Posterior vena cava (tissue), 2 donors: ENCODE measurements at regions not wholly inside any gene's neighbourhood (a gene's known extent, or its start where the extent isn't known, plus 50 kb on each side); places are given as distances from the start of the nearest gene placed in this dataset.

Source experiments
- DNase-seq: peaks from one replicate; pipeline ENCODE4 v3.0.0-alpha.2; 2020; ENCODE audit warnings: low spot score
- intact Hi-C, 2 donors: fragments of 100-400 bp; cut with DNase I; formaldehyde crosslinking; loops; one replicate each; pipeline versions ENCODE4 v1.14.1 to v1.14.2; 2022 to 2023
- donor health status: DM: yes; HTN: yes; CAD: no.
- donor health status: DM: yes; HTN: yes; CAD: no.

DNA sequence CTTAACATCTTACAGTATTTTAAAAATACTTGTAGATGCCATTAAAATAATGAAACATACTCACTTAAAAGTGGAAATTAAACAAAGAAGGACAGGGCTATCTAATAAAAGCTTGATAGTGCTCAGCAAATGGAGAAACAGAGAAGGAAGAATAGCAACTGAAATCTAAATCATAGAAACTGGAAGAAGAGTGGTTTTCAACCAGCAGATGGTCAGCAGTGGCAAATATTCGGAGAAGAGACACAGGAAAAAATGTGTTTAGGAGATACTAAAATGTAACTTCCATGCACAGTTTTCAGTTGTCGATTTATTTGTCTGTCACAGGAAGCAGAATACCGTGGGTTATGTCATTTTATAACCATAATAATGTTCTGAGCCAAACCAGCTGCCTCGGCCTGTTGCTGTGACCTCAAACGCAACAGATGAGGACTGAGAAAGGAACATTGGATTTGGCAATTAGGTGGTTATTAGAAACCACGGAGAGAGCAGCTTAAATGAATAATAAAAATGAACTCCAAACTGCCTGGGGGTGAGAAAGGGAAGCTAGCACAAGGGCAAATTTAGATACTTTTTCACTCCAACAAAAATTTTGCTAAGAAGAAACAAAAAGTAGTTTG, 246.6 kb upstream of the KCNMB2 start:
- DNase-seq, result no peak
- intact Hi-C loops, result no loop called here

DNA sequence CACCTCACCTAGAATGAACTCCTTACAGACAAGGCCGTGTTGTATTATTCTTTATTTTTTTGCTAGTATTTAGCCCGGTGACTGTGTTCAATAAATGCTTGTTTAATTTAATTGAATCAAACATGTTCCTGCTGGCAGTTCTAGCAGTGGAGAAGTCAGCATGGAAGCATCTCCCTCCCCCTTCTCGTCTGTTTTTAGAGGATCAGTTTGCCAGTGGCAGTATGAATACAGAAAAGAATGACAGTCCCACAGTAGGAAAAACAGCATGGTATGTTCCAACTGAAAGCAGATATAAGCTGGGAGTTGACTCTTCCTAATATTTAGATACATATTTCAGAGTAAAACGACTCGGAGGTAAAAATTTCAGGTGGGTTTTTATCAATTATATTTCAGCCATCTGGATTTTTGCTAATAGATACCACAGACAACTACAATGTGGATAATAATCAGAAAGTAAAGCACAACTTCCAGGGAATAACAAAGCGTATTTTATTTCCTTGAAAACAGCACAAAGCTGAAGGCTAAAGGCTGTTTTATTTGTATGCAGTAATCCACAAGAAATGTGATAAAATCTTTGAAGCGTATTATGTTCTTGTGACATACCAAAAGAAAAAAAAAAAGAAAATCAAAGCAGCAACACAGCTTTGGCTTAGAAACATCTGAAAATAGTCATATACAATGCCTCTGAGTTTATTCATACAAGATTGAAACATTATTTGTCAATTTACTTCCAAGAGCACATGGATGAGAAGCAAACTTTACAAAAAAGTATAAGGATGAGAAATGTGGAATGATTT, 244.5 kb upstream of the KCNMB2 start:
- intact Hi-C loops, result no loop called here
- DNase-seq, result no peak

DNA sequence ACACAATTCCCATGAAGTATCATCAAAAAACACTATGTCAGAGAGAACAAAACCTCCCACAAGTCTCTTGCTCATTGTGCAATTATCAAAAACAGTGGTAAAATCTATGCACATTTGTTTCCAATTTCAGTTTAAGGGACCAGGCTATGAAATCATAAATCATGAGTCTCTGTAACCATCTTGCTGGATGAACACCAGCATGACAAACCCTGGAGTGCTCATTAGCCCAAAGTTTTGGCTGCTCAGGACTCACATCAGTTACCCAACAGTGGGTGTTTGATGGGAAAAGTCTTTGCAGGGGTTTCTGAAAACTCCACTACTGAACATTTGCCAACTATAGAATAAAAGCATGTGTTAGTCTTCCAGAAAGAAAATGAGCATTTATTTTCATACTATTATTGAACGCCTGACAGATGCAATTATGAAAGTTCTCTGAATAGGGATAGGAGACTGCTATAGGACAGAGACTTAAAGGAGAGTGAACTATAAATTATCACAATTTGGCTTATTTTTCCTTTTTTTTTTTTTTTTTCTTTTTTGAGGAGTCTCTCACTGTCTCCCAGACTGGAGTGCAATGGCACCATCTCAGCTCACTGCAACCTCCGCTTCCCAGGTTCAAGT, 240.8 kb upstream of the KCNMB2 start:
- DNase-seq, result no peak
- intact Hi-C loops, result no loop called here

DNA sequence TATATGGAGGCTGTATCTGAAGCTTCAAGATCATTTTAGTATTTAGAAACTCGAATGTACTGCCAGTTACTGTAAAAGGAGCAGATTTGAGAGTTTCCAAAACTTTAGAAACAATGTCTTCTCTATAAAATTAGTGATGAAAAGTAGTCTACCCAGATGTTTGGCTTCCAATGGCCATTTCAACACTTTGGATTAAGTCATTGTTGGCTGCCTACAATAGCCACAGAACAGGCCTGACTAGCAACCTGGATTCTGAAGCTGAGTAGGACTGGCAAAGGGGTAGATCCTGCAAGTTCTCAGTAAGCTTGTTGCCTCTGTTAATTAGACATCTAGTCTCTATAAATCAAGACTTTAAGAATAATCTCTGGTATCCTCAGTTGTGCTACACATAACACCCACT, 239.0 kb upstream of the KCNMB2 start:
- DNase-seq, result no peak
- intact Hi-C loops, result no loop called here

DNA sequence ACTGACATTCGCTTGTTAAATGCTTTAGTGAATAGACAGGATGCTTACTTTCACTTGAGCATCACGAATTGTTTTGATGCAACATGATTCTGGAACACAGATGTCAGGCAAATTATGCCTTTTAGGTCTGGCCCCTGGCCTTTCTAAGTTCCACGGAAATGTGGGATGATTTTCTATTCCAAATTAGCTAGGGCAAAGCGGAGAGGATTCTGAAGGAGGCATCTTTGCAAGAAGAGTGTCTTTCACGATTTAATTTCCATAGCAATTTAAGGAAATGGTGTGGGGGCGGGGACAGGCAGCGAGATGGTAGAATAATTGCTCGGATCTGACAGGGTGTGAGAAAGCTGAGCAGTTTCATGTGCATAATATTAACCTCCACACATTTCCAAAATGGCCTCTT, 238.5 kb upstream of the KCNMB2 start:
- DNase-seq, result no peak
- intact Hi-C loops, result no loop called here

DNA sequence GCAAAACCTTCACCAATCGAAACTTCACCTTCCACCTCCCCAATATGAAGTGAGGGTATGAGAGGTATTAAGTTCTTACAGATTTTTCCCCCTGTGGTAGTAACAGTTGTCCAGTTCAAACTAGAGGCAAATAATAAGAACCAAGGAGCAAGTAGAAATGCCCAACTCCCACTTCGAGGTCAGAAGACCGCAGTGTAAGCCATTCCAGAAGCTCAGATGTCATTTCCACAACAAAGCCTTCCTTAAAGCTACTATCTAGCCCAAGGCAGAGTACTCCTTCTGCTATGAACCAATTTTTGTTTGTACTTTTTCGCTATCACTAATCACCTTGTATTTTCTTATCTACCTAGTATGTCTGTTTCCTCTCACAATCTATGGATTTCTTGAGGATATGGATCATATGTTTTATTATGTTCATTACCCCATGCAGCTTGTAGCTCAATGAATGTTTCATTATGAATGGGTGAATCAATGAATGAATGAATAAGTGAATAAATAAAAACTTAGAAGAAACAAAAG, 235.7 kb upstream of the KCNMB2 start:
- intact Hi-C loops, result no loop called here

DNA sequence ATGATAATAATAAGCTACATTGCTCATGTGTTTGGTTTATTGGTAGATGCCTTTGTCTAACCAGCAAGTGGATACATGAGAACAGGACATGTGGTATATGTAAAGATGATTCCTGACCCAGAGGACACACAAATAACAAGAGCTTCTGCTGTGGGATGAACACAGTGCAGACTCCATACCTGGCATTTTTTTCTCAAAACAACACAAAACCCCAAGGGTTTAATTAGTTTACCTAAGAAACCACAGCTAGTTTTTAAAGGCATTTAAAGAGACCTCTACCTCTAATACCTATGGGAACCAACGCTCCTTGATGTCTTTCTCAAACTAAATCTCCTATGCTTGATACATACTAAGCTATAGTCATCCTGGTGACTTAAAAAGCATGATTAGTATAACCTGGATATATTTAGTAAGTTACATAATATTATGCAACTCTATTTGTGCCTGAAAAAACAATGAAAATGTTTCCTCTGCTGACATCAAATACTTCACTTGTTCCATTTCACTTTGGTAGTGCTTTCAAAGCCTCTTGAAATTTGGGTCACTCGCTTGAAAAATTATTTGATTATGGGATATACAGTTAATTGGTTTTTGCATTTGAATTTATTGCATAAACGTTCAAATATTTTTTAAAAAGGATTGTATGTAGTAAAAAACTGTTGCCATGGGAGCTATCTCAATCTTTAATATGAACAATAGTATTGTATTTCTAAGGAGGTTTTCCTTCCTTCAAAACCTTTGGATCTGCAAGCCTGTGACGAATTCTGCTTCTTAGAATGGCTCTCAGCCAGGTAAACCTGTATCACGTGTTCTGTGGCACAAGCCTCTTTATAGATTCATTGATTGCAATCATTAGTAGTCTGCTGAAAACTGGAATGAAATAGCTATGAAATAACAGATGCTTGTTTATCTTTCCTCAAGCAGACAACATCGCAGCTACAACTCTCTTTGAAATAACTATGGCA, 233.0 kb upstream of the KCNMB2 start:
- DNase-seq, result no peak
- intact Hi-C loops, result no loop called here

More for the DNA sequence above, 235.7 kb upstream of the KCNMB2 start:
- no peak for DNase-seq

DNA sequence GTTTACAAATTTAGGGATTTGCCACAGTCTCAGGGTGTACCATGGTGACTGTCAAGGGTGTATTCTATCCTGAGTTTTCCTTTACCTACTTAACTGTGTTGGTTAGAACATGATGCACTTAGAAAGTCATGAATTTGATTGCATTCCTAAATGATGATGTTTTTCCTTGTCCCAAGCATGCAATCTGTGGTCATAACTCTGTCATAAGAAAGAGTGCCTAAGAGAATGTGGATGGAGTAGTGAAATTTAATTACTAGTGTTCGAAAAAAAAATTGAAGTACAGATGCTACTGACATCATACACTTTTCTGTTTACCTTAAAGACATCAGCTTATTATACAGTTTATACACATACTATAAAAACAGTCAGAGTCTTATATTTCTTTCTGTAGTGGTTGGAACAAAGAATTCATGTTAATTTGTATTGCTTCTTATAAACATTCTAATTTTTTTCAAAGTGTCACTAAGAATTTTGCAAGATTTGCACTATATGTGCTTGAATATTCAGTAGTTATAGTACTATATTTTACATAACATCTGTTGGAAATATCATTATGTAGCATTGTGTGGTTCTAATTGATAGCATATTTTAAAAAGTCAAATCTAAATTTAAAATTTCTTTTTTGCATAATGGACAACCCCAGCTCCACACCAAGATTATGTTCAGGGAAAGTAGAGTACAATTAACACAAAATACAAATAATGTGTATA, 231.3 kb upstream of the KCNMB2 start:
- no peak for DNase-seq
- intact Hi-C loops, result no loop called here

DNA sequence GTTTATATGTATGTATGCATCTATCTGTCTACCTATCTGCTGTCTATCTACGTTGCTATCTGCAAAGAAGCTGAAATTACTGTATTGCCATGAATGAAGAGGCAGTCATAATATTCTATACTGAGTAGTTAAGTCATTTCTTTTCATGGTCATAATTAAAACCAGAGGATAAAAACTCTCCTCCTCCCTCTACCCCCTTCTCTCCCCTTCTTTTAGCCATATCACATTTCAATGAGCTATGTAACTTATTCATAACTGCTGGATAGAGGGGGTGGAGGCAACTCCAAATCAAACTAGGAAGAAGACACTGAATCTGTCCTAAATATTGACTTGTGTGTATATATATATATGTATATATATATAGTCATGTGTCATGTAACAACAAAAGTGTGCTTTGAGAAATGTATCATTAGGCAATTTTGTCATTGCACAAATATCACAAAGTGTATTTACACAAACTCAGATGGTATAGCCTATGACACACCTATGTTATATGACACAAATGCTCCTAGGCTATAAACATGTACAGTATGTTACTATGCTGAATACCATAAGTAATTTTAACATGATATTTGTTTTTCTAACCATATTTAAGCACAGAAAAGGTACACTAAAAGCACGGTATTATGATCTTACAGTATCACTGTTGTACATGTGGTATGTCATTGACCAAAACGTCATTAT, 229.7 kb upstream of the KCNMB2 start:
- intact Hi-C loops, result no loop called here
- DNase-seq, result no peak

DNA sequence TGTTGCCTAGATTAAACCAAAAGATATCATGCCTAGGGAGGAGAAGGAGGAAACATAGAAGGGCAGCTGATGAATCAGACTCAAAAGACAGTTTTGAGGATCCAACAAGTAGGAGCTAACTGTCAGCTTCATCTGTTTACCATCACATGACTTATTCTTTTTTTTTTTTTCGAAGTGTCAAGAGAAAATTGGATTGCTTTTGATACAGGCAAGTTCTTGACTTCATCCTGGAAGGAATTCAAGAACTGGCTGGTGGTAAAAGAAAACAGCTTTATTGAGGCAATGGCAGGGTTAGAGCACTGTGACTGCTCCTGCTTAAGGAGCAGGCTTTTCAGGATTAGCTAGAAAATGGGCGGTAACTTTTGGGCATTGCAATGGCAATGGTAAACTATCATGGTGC, 227.5 kb upstream of the KCNMB2 start:
- DNase-seq, result no peak
- intact Hi-C loops, result no loop called here

DNA sequence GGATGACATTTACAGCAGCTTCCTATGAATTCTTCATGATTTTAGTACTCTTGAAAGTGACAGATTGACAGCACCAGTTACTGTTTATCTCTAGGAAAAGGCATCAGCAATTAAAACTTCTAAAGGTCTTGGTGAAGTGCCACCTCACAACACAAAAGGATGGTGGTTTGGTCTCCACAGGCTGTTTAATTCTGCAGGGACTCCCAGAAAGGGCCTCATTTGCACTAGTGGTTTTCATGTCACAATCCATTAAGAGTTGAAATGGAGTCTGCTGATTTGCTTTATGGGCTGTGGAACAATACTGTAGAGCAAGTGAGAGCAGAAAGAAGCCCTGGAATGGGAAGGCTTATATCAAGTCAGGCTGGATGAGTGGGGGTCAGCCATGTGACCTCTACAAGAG, 225.3 kb upstream of the KCNMB2 start:
- intact Hi-C loops, result no loop called here
- no peak for DNase-seq

DNA sequence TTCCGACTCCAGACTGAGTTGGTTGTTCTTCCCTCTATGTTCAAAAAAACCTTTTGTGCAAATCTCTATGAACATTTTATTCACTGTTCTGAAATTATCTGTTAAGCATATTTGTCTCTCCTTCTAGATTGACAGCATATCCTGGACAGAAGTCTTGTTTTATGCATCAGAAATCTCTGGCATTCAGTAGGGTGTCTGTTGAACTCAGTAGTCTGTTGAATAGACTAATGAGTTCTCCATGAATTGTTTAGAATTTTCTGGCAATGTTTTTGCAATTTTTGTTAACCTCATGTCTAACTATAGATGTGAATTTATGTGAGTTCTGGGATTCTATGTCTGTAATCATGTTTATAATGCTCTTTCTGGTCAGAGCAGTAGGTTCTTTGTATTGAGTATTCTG, 222.5 kb upstream of the KCNMB2 start:
- no peak for DNase-seq
- intact Hi-C loops, result no loop called here

DNA sequence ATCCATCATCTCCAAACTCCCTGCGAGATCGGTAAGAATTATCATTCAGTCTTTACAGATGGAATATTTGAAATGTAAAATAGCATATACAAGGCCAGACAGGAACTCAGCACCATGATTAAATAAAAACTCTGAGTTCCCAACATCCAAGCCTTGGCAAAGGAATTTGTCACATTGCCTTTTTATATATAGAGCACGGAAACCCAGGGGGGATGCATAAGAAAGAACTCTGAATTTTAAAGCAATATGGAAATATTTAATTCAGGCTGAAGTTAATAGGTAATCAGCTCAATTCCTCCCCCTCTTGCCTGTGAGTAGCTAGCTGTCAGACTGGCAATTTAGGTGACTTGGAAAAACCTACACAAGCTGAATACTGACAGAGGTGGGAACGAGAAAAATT, 217.9 kb upstream of the KCNMB2 start:
- DNase-seq, result no peak
- intact Hi-C loops, result no loop called here

DNA sequence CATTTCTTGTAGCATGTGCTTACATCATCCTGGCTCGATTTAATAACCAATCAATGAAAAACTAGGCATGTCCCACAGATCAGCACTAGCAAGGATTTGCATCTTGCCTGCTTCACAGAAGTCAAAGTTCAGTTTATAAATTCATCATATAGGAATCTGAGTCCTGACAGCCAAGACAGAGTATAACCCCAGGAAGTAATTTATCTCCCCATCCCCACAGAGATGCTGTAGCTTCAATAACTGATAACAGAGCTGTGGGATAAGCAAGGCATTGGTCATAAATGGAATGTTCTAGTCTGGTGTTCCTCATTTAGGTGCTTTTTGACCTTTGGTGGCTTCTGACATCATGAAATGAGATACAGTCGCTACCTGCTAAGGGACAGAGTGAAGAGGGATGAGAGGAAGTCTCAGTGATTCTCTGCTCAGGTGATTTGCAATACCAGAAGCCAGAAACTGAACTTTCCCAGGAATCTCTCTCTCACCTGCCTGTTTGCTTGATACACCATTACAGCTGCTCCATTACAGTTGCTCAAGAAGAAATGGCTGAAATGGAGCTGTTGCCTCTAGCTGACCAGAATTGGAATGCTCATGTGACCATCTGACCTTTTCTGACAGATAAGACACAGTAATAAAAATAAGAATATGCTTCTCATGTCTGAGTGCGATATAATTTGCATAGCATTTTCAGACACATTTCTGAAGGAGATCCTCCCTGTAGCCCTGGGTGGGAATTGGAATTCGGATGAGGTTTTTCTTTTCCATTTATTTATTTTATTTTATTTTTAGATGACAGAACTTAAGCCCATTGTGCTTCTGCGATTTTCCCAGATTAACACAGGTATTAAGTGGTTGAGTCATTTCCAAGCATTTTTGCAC, 217.1 kb upstream of the KCNMB2 start:
- intact Hi-C loops, result no loop called here
- DNase-seq, result no peak

DNA sequence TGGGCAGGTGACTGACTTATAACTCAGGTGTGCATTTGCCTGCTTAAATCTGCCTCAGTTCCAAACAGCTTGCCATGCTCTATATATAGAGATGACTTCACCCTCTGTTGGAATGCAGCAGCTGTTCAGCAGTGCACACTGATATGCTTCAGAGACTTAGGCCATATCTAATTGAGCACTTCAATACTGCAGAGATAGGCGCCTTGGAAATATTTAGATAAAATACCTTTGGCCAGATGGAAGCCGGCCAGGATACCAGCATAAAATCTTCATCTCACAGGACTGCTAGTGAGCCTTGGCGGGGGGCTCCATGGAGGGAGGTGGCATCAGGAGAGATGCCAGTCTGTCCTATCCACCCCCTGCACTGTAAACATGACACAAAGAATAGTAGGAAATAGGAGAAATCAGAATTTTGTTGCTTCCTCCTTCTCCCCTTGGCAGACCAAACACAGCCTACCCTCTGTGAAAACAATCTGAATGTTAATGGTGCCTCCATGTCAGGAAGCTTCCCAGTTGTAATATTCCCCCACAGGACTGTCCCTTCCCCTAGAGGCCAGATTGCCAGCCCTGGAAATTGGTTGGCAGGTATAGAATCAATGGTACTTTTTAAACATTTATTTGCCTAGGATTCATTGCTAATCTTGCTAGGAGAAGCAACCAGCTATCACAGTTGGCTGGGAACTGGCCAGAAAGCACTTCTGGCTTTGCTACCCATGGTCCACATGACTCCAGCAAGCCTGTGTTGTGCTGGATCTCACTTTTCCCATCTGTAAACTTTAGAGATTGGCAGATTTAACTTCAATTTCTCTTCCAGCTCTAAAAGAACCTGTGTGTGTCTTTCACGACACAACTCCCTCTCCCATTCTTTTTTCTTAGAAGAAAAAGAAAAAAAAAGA, 215.5 kb upstream of the KCNMB2 start:
- no peak for DNase-seq
- intact Hi-C loops, result loop anchor here (10.0 kb wide), 2 partner anchors 956 to 966 kb away; no protein-coding TSS in a partner anchor

DNA sequence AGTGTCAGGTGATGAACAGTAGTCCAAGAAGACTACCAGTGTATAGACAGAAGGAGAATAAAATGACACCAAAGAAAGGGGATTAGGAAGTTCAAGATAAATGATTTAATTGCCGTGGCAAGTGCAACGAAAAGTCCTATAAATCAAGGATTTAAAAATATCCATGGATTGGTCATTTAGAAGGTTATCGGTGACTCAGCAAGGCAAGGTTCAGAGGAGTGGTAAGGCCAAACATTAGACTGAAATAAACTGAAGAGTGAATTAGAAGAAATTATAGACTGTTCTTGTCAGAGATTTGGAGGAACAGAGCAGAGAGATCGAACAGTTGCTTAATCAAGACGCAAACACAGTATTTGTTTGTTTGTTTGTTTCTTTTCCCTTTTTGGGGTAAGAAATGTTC, 211.9 kb upstream of the KCNMB2 start:
- intact Hi-C loops, result loop anchor here (10.0 kb wide), 2 partner anchors 960 to 970 kb away; no protein-coding TSS in a partner anchor
- DNase-seq, result no peak
